ENCODE measurements at regions not wholly inside any gene's neighbourhood (a gene's known extent, or its start where the extent isn't known, plus 50 kb on each side); places are given as distances from the start of the nearest gene placed in this dataset.

DNA sequence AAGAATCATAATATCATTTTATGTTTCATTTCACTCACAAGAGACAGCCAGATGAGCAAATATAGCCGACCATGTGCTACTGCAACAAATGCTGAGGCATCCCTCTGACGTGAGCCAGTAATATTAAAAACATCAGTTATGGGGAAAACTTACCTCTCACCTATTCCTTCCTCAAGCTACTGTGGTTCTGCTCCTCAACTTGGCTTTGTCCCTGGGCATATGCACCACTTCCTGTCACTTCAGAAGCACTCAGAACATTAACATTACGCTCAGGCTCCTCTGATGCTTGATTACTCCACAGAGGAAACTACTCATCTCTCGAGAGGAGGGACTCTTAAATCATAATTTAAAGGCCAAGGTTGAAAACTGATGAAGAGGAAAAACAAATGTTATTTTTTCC is 457.0 kb upstream of the ALCAM start:
- no peak overlapping the region for H2AFZ ChIP-seq (ENCODE audit: low read length)
- no peak overlapping the region for H4K91ac ChIP-seq (replicated peaks; ENCODE audit: insufficient read length, low read length)
- no peak overlapping the region for H3K18ac ChIP-seq (ENCODE audit: extremely low read depth, low read length)
- H2AK5ac ChIP-seq (ENCODE audit: low read depth, low read length): no peak overlapping the region
- ChIA-PET POLR2A (ENCODE audit: partially characterized antibody) (no interaction called here), CTCF (ENCODE audit: partially characterized antibody) (interaction anchor here (1.0 kb wide), 1 partner anchor 79 kb away, joined by 3 read pairs; no protein-coding TSS in a partner anchor)
- H3K4me1 ChIP-seq (replicated peaks in 1 of 4; ENCODE audit: control insufficient read depth in 3 of 4, insufficient read depth in 4 of 4, low read length in 3 of 4): peaks cover 0 to 7% (median 3%) of the 10 kb centered on the region in 4 experiments; a peak in 4 of 7 replicates
- DNase-seq (ENCODE audit: low read depth in 1 of 2, low spot score in 2 of 2): no peak
- no peak overlapping the region for H2BK12ac ChIP-seq (ENCODE audit: low read depth, low read length)
- H3K56ac ChIP-seq (replicated peaks; ENCODE audit: insufficient read length, low read depth, low read length): no peak overlapping the region
- no peak overlapping the region for H2BK5ac ChIP-seq (ENCODE audit: low read depth, low read length)
- H3K27ac ChIP-seq (ENCODE audit: low read depth, low read length): no peak overlapping the region
- H4K8ac ChIP-seq (ENCODE audit: extremely low read depth, insufficient read depth, low read length): no peak overlapping the region
- no peak overlapping the region for H2BK15ac ChIP-seq (ENCODE audit: low read length)
- 94% methylated on average over 4 of the region's 4 CpGs; no CpG with 5 or more reads in 1 of the 2 experiments for WGBS, 2 experiments (ENCODE audit: extremely low coverage in 1 of 2, insufficient coverage in 1 of 2, insufficient read length in 1 of 2, insufficient replicate concordance in 2 of 2, low coverage in 1 of 2, low lambda C conversion rate in 2 of 2, missing lambda C conversion rate in 1 of 2)
- TF ChIP-seq HDAC2 (IDR thresholded peaks at IDR 0.05; ENCODE audit: borderline replicate concordance in 1 of 2, low read depth in 2 of 2, low read length in 2 of 2): no peak
- no peak for TF ChIP-seq EP300 (IDR thresholded peaks at IDR 0.05; ENCODE audit: borderline replicate concordance in 1 of 2, low read depth in 2 of 2, low read length in 2 of 2)
- no peak for TF ChIP-seq EZH2 (IDR thresholded peaks at IDR 0.05; ENCODE audit: low read depth, low read length, severe bottlenecking)
- no peak for TF ChIP-seq SP2 (IDR thresholded peaks at IDR 0.05; ENCODE audit: low read length)
- TF ChIP-seq NANOG (IDR thresholded peaks at IDR 0.05; ENCODE audit: insufficient read depth, low read depth, low read length, poor library complexity, severe bottlenecking): no peak
- no peak for TF ChIP-seq JUN (IDR thresholded peaks at IDR 0.05; ENCODE audit: low read depth, low read length)
- TF ChIP-seq TEAD4 (IDR thresholded peaks at IDR 0.05; ENCODE audit: low read depth, low read length): no peak
- no peak for TF ChIP-seq SIRT6 (IDR thresholded peaks at IDR 0.05; ENCODE audit: low read length)
- no peak overlapping the region for H3K4me3 ChIP-seq (ENCODE audit: extremely low read depth in 1 of 4, insufficient read depth in 2 of 4, low read depth in 3 of 4, low read length in 4 of 4)
- no peak overlapping the region for H3K4ac ChIP-seq (replicated peaks; ENCODE audit: insufficient read length, low read depth, low read length)
- no peak overlapping the region for H3K9ac ChIP-seq (replicated peaks in 1 of 4; ENCODE audit: extremely low read depth in 1 of 4, low read depth in 3 of 4, low read length in 3 of 4)
- no peak overlapping the region for H2BK20ac ChIP-seq (ENCODE audit: low read length)
- H3K14ac ChIP-seq (ENCODE audit: insufficient read length): no peak overlapping the region
- no peaks in the 10 kb centered on the region for H3K79me1 ChIP-seq (ENCODE audit: low read depth, low read length)
- H3K23me2 ChIP-seq (ENCODE audit: low read depth, low read length): no peaks in the 10 kb centered on the region
- H4K20me1 ChIP-seq (replicated peaks in 1 of 2; ENCODE audit: control insufficient read depth in 1 of 2, insufficient read depth in 2 of 2, low read length in 2 of 2): no peaks in the 10 kb centered on the region
- no peak overlapping the region for H4K5ac ChIP-seq (ENCODE audit: insufficient read length, low read depth, low read length)
- peaks cover 0 to 5% of the 10 kb centered on the region in 2 experiments; a peak in 1 of 4 replicates for H3K9me3 ChIP-seq (ENCODE audit: insufficient read depth in 2 of 2, low read depth in 1 of 2, low read length in 1 of 2)
- no peak overlapping the region for H3K4me2 ChIP-seq (ENCODE audit: insufficient read depth in 1 of 2, low read depth in 2 of 2, low read length in 2 of 2)
- H2BK120ac ChIP-seq (replicated peaks; ENCODE audit: low read depth, low read length): no peak overlapping the region
- H3K27me3 ChIP-seq (replicated peaks in 1 of 4; ENCODE audit: control insufficient read depth in 3 of 4, extremely low read depth in 1 of 4, insufficient read depth in 3 of 4, low read length in 3 of 4): no peaks in the 10 kb centered on the region
- no peaks in the 10 kb centered on the region for H3K36me3 ChIP-seq (ENCODE audit: control insufficient read depth in 2 of 4, insufficient read depth in 4 of 4, low read length in 3 of 4)
- no peak for FAIRE-seq
- H3K23ac ChIP-seq (ENCODE audit: insufficient read length): no peak overlapping the region
- no peaks in the 10 kb centered on the region for H3K79me2 ChIP-seq (ENCODE audit: control insufficient read depth in 1 of 2, insufficient read depth in 2 of 2, low read length in 2 of 2)
